ENCODE measurements at regions not wholly inside any gene's neighbourhood (a gene's known extent, or its start where the extent isn't known, plus 50 kb on each side); places are given as distances from the start of the nearest gene placed in this dataset.
"Not testable (repeated sequence)": the region's sequence is repeated elsewhere in the genome, so short reads cannot be mapped to it uniquely, and the experiment has no call there.

DNA sequence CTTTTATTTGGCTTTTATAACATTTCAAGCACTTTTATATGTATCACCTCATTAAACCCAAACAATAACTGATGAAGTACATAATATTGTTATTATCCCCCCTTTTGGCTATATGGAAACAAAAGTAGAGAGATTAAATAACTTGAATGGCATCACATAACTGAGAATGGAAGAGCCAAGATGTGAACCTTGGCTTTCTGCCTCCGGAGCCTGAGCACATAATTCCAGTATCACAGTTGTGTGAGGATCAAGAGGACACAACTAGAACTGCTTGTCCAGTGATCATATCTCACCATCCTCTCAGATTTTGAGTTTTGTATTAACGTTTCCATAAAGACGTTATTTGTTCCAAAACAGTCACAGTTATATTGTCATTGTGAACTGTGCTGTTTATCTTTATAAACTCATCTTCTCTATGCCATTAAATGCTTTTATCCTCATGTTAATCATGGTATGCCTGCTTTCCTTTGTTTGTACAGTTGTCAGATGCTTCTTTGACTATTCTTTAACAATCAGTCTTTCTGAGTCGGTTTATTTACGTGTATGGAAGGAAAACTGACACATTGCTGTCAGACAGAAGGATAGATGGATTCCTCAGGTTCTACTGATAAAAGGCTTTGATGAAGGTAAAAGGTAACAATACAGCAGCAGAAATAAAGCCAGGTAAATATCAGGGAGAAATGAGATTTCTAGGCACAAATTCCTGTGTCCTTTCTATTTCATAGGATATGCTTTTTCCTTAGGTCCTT, 92.0 kb upstream of the FAM13C start:
- DNase-seq: no peak

DNA sequence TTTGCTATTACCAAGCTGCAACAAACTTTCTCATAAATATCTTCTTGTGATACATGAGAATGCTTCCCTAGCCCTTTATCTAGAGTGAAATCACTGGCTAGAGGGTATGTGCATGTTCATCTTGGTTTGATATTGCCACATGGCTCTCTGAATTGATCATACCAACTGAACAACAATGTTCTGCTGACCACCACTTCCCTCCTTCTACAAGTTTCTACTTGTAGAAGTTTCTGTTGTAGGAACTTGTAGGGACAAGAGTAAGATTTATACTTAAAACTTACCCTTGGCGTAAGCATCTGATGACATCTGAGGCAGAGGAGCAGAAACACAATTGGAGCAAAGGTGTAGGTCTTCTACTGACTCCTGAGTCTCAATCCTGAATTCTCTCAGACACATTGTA, 86.3 kb upstream of the FAM13C start:
- no peak for DNase-seq

DNA sequence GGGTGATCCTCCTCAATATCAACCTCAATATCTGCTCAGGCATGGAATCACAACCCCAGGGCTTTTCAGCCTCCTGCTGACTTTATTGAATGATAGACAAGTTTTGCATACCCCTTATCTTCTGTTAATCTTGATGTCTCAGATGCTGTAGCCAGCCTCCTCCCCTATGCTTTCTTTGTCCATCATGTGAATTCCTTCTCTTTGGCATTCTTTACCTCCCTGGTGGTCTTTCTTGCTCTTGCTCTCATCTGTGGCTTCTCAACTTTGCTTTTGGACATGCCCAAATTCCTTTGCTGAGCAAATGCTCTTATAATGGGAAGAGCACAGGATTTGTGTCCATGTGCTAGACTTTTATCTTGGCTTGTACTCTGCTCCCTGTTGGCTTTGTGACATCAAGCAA, 73.4 kb upstream of the FAM13C start:
- DNase-seq: no peak

DNA sequence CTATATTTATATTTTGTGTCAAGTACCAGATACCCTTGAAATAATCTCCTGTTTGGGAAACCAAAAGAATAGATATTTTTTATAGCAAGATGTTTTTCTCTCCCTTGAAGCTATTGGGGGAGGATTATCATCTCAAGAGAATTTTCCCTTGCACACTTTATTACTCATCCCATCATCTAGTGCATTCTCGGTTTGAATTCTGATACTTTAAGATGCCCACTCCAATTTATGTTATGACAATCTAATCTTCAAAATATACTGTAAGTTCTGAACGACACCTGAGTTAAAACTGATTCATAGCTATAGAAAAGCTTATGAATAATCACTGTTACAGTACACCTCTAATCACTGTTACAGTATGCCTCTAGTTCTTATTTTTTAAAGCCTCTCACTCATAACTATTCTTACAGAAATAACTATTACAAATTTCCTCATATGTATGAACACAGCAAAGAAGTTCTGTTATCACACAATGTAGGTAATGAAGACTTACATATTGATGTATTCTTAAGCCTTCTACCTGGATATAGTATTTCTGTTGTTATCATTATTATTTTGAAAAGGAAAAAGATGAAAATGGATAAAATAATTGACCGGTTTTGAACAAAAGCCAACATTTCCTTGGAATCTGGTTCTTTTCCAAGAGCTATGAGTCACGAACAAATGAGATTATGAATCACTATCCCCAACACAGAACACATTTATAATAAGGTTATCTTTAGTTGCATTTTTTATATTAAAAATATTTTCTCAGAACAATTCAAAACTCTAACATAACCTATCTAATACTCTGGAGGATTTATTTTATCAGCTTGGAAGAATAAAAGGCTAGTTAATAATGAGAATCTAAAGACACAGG, 72.3 kb upstream of the FAM13C start:
- no peak for DNase-seq

DNA sequence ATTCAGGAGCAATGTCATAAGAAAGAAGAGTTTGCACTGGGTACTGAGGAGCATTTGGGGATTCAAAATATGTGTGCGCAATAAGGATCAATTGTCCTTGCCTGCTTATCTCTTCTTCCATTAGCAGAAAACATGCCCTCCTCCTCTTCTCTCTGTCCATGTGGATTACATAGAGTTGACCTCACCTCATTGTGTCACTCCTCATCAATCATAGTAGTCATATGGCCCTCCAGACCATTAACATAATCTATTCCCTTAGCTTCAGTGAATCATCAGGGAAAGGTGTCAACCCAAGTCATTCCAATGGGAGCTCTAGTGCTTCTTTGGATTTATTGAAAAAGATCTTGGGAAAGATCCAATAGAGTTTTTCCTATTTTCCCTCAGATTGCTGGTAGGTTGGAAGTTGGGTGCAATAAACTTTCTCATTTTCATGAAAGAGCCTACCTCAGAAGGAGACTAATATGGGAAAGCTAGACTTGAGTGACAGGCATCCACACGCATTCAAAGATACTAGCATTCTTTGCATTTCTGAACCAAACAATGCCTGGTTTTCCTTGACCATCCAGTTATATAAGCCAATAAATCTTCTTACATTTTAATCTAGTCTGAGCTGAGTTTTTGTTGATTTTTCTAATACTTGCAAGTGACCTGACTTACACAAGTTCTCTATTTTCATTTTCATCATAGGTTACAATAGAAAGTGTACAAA, 71.5 kb upstream of the FAM13C start:
- no peak for DNase-seq

DNA sequence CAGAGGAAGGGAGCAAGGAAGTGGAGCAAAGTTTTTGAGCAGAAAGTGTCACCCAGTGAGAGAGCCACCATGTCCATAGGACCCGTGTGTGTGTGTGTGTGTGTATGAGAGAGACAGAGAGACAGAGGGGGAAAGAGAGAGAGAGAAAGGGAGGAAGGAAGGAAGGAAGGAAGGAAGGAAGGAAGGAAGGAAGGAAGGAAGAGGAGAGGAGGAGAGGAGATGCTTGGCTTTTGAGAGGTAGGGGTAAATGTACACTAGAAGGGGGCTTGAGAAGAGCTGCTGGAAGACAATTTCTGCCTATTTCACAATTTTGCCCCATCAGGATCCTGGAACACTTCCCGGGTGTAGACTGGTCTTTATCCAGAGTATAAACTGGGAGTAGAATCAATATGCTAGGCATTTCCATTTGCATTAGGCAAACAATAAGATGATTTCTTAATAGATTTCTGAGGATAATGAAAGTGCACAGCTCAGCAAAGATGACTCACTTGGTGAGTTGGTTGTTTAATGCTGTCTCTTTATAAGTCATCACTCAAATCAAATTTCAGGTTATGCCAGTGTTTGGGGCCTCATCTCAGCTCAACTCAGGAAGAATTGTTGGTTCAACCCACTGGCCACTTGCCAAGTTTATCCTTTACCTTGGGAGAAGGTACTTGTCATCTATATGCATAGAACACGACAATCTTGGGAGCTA, 70.0 kb upstream of the FAM13C start:
- no peak for DNase-seq

DNA sequence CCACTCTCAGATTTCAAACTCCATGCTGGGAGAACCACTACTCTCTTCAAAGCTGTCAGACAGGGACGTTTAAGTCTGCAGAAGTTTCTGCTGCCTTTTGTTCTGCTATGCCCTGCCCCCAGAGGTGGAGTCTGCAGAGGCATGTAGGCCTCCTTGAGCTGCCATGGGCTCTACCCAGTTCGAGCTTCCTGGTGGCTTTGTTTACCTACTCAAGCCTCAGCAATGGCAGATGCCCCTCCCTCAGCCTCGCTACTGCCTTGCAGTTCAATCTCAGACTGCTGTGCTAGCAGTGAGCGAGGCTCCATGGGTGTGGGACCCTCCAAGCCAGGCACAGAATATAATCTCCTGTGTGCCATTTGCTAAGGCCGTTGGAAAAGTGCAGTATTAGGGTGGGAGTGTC, 51.4 kb upstream of the FAM13C start:
- DNase-seq: not testable (repeated sequence)
